ENCODE measurements at regions not wholly inside any gene's neighbourhood (a gene's known extent, or its start where the extent isn't known, plus 50 kb on each side); places are given as distances from the start of the nearest gene placed in this dataset.

GRCh38 chrX:116281106-116281505 is 110.6 kb downstream of the AGTR2 start:
- no peak for TF ChIP-seq CTCF (optimal IDR thresholded peaks at IDR 0.05 in 1 of 3, IDR thresholded peaks at IDR 0.05 in 1 of 3, conservative IDR thresholded peaks at IDR 0.05 in 1 of 3; ENCODE audit: extremely low read depth in 1 of 3, insufficient read depth in 2 of 3, low read length in 3 of 3)
- TF ChIP-seq EZH2 (IDR thresholded peaks at IDR 0.05; ENCODE audit: low read length): no peak
